ENCODE measurements at regions not wholly inside any gene's neighbourhood (a gene's known extent, or its start where the extent isn't known, plus 50 kb on each side); places are given as distances from the start of the nearest gene placed in this dataset.

DNA sequence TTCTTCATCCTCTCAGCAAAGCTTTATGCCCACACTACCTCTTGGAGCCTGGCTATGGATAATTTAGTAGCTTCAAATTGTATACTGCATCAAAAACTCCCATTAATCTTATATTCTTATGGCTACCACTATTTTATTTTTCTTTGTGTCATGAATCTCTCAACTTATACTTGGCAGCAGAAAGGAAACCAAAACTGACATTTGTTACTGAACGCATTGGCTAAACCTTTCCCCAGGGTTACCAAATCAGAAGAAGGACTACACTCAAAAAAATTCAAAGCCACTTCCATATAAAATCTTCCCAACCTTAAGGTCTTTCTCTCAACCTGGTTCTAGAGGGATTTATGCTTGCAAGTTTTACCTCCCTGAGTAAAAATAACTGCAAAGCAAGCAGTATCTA is 97.0 kb upstream of the REG3G start:
- no peak overlapping the region for H3K4me3 ChIP-seq (replicated peaks; ENCODE audit: low read depth, low read length)
- no peak for DNase-seq (ENCODE audit: extremely low read depth, low read depth)
- TF ChIP-seq, protein P1, sequence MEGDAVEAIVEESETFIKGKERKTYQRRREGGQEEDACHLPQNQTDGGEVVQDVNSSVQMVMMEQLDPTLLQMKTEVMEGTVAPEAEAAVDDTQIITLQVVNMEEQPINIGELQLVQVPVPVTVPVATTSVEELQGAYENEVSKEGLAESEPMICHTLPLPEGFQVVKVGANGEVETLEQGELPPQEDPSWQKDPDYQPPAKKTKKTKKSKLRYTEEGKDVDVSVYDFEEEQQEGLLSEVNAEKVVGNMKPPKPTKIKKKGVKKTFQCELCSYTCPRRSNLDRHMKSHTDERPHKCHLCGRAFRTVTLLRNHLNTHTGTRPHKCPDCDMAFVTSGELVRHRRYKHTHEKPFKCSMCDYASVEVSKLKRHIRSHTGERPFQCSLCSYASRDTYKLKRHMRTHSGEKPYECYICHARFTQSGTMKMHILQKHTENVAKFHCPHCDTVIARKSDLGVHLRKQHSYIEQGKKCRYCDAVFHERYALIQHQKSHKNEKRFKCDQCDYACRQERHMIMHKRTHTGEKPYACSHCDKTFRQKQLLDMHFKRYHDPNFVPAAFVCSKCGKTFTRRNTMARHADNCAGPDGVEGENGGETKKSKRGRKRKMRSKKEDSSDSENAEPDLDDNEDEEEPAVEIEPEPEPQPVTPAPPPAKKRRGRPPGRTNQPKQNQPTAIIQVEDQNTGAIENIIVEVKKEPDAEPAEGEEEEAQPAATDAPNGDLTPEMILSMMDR (IDR thresholded peaks at IDR 0.05; ENCODE audit: low read depth, low read length, missing control alignments): no peak

DNA sequence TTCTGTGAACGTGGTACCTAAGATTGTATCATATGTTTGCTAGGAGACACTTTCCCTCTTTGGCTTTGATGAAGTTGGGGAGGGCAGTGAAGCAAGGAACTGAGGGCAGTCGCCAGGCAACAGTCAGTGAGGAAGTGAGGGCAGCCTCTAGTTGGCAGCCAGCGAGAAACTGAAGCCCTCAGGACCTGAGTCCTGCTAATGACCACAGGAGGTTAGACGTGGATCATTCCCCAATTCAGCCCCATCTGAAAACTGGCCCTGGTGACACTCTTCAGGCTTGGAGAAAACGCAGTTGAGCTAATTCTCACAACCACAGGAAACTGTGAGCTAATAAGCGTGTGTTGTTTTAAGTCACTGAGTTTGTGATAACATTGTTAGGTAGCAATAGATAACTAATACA is 84.5 kb upstream of the REG3G start:
- no peak for DNase-seq (ENCODE audit: extremely low read depth, low read depth)
- TF ChIP-seq, protein P1 (IDR thresholded peaks at IDR 0.05; ENCODE audit: low read depth, low read length, missing control alignments): no peak
- no peak overlapping the region for H3K4me3 ChIP-seq (replicated peaks; ENCODE audit: low read depth, low read length)

DNA sequence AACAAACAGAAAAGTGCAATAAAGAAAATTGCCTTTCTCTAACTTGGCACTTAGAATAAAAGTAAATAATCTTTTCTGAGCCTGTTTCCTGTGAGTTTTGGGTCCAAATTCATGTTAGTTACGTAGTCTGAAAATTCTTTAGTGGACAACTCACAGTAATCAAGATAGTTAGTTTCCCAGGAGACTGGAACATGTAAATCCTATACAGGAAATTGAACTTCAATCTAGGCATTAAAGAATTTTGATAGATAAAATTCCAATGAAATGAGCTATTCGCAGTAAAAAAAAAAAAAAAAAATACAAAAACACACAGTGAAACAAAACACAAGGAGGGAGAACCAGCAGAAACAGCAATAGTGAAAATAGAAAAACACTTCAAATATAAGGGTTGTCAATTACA is 83.8 kb upstream of the REG3G start:
- no peak overlapping the region for H3K4me3 ChIP-seq (replicated peaks; ENCODE audit: low read depth, low read length)
- TF ChIP-seq, protein P1 (IDR thresholded peaks at IDR 0.05; ENCODE audit: low read depth, low read length, missing control alignments): no peak
- DNase-seq (ENCODE audit: extremely low read depth, low read depth): no peak

DNA sequence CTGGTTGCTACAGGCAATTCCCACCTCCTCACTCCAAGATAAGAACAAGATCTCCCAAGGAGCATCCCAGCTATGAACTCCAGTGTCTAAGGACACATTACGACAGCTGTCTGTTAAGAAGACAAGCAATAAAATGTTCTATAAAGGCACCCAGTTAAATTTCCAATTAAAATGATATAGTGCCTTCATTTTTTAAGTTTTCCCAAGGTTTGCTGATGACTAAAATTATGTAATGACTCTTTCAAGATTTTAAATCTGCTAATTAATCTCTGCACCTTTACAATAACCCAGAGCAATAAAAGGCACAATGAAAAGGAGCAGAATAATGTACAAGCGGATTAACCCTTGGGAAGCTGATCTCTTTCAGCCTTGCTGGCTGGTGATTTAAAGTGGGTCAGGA is 61.6 kb upstream of the REG3G start:
- TF ChIP-seq, protein P1 (IDR thresholded peaks at IDR 0.05; ENCODE audit: low read depth, low read length, missing control alignments): no peak
- H3K4me3 ChIP-seq (replicated peaks; ENCODE audit: low read depth, low read length): no peak overlapping the region
- DNase-seq (ENCODE audit: extremely low read depth, low read depth): no peak

DNA sequence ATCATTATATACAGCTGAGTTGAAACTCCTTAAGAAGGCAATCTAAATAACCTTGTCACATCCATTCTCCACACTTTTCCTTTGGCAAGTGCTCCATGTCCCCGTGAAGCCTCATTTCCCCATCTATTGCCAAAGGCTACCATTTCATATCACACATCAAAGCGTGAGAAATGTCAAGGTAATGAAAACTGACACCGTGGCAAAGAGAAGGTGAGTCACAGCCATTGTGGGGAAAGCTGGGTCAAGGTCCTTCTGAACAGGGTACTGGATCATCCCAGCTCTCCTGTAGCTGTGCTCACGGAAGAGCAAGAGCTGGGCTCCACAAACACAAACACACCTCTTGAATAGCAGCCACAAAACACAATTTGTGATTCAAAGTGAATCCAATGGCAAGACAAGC is 58.2 kb upstream of the REG3G start:
- TF ChIP-seq, protein P1 (IDR thresholded peaks at IDR 0.05; ENCODE audit: low read depth, low read length, missing control alignments): no peak
- no peak for DNase-seq (ENCODE audit: extremely low read depth, low read depth)
- H3K4me3 ChIP-seq (replicated peaks; ENCODE audit: low read depth, low read length): no peak overlapping the region

DNA sequence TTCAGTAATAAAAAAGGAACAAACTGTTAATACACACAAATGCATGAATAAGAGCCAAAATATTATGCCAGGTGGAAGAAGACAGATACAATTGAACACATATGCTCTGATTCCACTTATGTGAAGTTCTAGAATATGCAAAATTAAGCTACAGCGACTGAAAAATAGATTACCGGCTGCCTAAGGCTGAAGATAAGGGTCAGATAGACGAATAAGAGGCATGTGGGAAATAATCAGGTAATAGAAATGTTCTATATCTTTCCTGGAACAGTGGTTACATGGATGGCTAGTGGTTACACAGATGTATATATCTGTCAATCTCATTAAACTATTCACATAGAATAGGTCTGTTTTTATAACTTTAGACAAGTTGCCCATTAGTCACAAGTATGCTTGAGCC is 51.9 kb upstream of the REG3G start:
- no peak overlapping the region for H3K4me3 ChIP-seq (replicated peaks; ENCODE audit: low read depth, low read length)
- no peak for DNase-seq (ENCODE audit: extremely low read depth, low read depth)
- TF ChIP-seq, protein P1 (IDR thresholded peaks at IDR 0.05; ENCODE audit: low read depth, low read length, missing control alignments): no peak

All from HFF-Myc (cell line).